ENCODE measurements at regions not wholly inside any gene's neighbourhood (a gene's known extent, or its start where the extent isn't known, plus 50 kb on each side); places are given as distances from the start of the nearest gene placed in this dataset.

DNA sequence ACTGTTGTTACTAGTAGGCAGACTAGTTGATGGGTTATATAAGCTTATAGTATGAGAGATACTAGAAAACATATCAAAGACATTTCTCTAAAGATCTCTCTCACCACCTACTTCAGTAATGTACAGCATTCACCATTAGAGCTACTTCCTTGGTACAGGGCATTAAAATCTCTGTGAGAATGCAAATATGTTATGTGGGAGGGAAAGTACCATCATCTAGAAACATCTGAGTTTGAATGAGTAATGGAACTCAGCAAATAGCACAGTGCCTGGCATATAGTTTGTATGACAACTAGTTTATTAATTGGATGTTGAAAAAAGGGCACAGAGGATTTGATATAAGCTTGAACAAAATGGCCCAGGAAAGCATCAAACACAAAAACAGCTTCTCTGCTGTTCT, 211.1 kb downstream of the GLUD2 start:
- no peak for TF ChIP-seq FOXP2 (optimal IDR thresholded peaks at IDR 0.05; ENCODE audit: borderline replicate concordance, extremely low read depth, extremely low read length, insufficient read depth)
- TF ChIP-seq, protein P1, sequence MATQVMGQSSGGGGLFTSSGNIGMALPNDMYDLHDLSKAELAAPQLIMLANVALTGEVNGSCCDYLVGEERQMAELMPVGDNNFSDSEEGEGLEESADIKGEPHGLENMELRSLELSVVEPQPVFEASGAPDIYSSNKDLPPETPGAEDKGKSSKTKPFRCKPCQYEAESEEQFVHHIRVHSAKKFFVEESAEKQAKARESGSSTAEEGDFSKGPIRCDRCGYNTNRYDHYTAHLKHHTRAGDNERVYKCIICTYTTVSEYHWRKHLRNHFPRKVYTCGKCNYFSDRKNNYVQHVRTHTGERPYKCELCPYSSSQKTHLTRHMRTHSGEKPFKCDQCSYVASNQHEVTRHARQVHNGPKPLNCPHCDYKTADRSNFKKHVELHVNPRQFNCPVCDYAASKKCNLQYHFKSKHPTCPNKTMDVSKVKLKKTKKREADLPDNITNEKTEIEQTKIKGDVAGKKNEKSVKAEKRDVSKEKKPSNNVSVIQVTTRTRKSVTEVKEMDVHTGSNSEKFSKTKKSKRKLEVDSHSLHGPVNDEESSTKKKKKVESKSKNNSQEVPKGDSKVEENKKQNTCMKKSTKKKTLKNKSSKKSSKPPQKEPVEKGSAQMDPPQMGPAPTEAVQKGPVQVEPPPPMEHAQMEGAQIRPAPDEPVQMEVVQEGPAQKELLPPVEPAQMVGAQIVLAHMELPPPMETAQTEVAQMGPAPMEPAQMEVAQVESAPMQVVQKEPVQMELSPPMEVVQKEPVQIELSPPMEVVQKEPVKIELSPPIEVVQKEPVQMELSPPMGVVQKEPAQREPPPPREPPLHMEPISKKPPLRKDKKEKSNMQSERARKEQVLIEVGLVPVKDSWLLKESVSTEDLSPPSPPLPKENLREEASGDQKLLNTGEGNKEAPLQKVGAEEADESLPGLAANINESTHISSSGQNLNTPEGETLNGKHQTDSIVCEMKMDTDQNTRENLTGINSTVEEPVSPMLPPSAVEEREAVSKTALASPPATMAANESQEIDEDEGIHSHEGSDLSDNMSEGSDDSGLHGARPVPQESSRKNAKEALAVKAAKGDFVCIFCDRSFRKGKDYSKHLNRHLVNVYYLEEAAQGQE (IDR thresholded peaks at IDR 0.05; ENCODE audit: insufficient read depth in 1 of 2, low read depth in 2 of 2, low read length in 2 of 2), result no peak
- no peak for TF ChIP-seq SIN3A (IDR thresholded peaks at IDR 0.05; ENCODE audit: borderline replicate concordance, insufficient read depth, low read length)
- no peak for TF ChIP-seq TAF1 (IDR thresholded peaks at IDR 0.05; ENCODE audit: borderline replicate concordance, insufficient read depth, low read length)
- TF ChIP-seq POLR2AphosphoS5 (IDR thresholded peaks at IDR 0.05; ENCODE audit: low read depth, low read length), result no peak

DNA sequence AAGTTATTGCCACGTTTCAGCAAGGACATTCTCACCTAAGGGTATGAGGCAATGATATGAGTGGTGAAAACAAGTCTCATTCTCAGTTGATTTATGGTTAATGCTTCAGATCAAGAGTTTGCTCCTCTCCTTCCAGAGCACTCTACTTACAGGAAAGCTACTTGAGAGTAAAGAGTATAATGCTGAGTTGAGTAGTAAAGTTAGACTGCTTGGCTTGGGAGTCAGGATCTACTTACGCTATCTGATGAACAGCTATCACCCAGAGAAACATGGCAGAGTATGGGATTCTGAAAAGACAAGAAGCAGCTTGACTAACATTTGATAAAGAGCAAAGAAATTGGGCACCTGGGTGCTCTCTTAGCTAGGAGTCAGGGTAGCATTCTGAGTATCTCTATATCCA, 211.8 kb downstream of the GLUD2 start:
- TF ChIP-seq POLR2AphosphoS5 (IDR thresholded peaks at IDR 0.05; ENCODE audit: low read depth, low read length) (no peak), SIN3A (IDR thresholded peaks at IDR 0.05; ENCODE audit: borderline replicate concordance, insufficient read depth, low read length) (no peak), FOXP2 (optimal IDR thresholded peaks at IDR 0.05; ENCODE audit: borderline replicate concordance, extremely low read depth, extremely low read length, insufficient read depth) (no peak), TAF1 (IDR thresholded peaks at IDR 0.05; ENCODE audit: borderline replicate concordance, insufficient read depth, low read length) (no peak)
- TF ChIP-seq, protein P1 (IDR thresholded peaks at IDR 0.05; ENCODE audit: insufficient read depth in 1 of 2, low read depth in 2 of 2, low read length in 2 of 2), result no peak

DNA sequence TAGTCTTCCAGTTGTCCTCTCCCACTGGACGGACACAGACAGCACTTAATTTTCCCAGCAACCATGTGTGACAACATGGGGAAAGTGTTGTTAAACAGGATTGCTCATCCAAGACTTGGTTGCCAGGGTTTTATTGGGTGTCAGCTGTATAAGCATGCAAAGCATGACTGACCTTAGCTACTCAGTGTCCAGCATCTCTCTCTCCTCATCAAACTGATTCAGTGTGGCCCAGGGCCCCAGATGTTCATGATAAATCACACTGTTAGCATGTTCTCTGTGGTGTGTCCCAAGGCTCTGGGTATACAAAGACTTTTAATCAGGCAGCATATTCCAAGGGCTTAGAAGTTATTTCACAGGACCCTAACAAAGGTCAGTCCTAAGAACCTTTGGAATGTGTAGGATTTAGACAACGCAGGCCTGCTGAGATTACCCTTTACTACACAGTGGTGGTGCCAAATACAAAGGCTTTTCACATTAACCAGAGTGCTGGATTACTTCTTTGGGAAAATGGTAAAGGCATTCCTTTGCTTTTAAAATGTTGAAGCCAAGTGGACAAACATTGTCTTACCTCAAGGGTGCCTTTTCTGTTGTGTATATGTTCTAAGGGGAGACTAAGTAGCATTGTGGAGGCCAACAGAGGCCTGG, 213.3 kb downstream of the GLUD2 start:
- TF ChIP-seq POLR2AphosphoS5 (IDR thresholded peaks at IDR 0.05; ENCODE audit: low read depth, low read length), result no peak
- TF ChIP-seq FOXP2 (optimal IDR thresholded peaks at IDR 0.05; ENCODE audit: borderline replicate concordance, extremely low read depth, extremely low read length, insufficient read depth), result no peak
- TF ChIP-seq SIN3A (IDR thresholded peaks at IDR 0.05; ENCODE audit: borderline replicate concordance, insufficient read depth, low read length), result no peak
- no peak for TF ChIP-seq TAF1 (IDR thresholded peaks at IDR 0.05; ENCODE audit: borderline replicate concordance, insufficient read depth, low read length)
- TF ChIP-seq, protein P1 (IDR thresholded peaks at IDR 0.05; ENCODE audit: insufficient read depth in 1 of 2, low read depth in 2 of 2, low read length in 2 of 2), result no peak

DNA sequence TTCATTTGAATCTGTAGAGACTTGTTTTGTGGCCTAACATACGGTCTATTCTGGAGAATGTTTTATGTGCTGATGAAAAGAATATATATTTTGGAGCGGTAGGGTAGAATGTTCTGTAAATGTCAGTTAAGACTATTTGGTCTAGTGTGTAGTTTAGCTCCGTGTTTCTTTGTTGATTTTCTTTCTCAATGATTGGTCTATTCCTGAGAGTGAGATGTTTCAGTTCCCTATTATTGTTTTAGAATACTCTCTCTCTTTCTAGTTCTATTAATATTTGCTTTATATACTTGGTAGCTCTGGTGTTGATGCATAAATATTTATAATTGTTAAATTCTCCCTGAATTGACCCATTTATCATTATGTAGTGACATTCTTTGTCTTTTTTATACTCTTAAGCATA, 236.5 kb downstream of the GLUD2 start:
- TF ChIP-seq SIN3A (IDR thresholded peaks at IDR 0.05; ENCODE audit: borderline replicate concordance, insufficient read depth, low read length), result no peak
- TF ChIP-seq, protein P1 (IDR thresholded peaks at IDR 0.05; ENCODE audit: insufficient read depth in 1 of 2, low read depth in 2 of 2, low read length in 2 of 2), result no peak
- TF ChIP-seq FOXP2 (optimal IDR thresholded peaks at IDR 0.05; ENCODE audit: borderline replicate concordance, extremely low read depth, extremely low read length, insufficient read depth), result no peak
- TF ChIP-seq TAF1 (IDR thresholded peaks at IDR 0.05; ENCODE audit: borderline replicate concordance, insufficient read depth, low read length), result no peak
- TF ChIP-seq POLR2AphosphoS5 (IDR thresholded peaks at IDR 0.05; ENCODE audit: low read depth, low read length), result no peak

Data from PFSK-1 (cell line).